Karpas-422 (cell line): ENCODE measurements at regions not wholly inside any gene's neighbourhood (a gene's known extent, or its start where the extent isn't known, plus 50 kb on each side); places are given as distances from the start of the nearest gene placed in this dataset.

Experiments used
- DNase-seq: peaks from one replicate; pipeline ENCODE4 v3.0.0-alpha.2; 2015
- H2AFZ ChIP-seq: fragments of 200-600 bp; sonication (generic); 2 replicates; pipeline ENCODE4 v1.6.1; 2014; ENCODE audit warnings: antibody characterized with exemption, low read length, mixed read lengths
- H3K27ac ChIP-seq: fragments of 200-600 bp; sonication (generic); 2 replicates; pipeline ENCODE4 v1.5.1; 2014; ENCODE audit warnings: mild to moderate bottlenecking, low read length, moderate library complexity
- H3K27me3 ChIP-seq: fragments of 200-600 bp; sonication (generic); 2 replicates; pipeline ENCODE4 v1.6.1; 2014; ENCODE audit warnings: low read length, mixed read lengths
- H3K36me3 ChIP-seq: fragments of 200-600 bp; sonication (generic); 2 replicates; pipeline ENCODE4 v1.6.1; 2014; ENCODE audit warnings: low read length, mixed read lengths; ENCODE audit not compliant: insufficient read depth
- H3K4me1 ChIP-seq: fragments of 200-600 bp; sonication (generic); 2 replicates; pipeline ENCODE4 v1.6.1; 2014; ENCODE audit warnings: mild to moderate bottlenecking, low read length, mixed read lengths
- H3K4me2 ChIP-seq: fragments of 200-600 bp; sonication (generic); 2 replicates; pipeline ENCODE4 v1.6.1; 2014; ENCODE audit warnings: low read length, low read depth, mild to moderate bottlenecking; ENCODE audit not compliant: poor library complexity, severe bottlenecking
- H3K4me3 ChIP-seq: fragments of 200-600 bp; sonication (generic); 2 replicates; pipeline ENCODE4 v1.5.1; 2014; ENCODE audit warnings: mild to moderate bottlenecking, antibody characterized with exemption, low read length, mixed read lengths
- H3K79me2 ChIP-seq: fragments of 200-600 bp; sonication (generic); 2 replicates; pipeline ENCODE4 v1.6.1; 2014; ENCODE audit warnings: mild to moderate bottlenecking, low read length, mixed read lengths
- H3K9ac ChIP-seq: fragments of 200-600 bp; sonication (generic); 2 replicates; pipeline ENCODE4 v1.6.0; 2014; ENCODE audit warnings: low read length
- H3K9me2 ChIP-seq: fragments of 200-600 bp; sonication (generic), shearing (Covaris generic); replicated peaks from 2 replicates; pipeline ENCODE4 v1.6.0; 2014; ENCODE audit warnings: mild to moderate bottlenecking, low read length, moderate library complexity; ENCODE audit not compliant: insufficient read depth
- H3K9me3 ChIP-seq: fragments of 300-700, 200-600 bp; sonication (generic); 2 replicates; pipeline ENCODE4 v1.6.1; 2014; ENCODE audit warnings: low read length, mixed read lengths
- H4K20me1 ChIP-seq: fragments of 200-600 bp; sonication (generic); 2 replicates; pipeline ENCODE4 v1.6.1; 2014; ENCODE audit warnings: mild to moderate bottlenecking, antibody characterized with exemption, low read length, low read depth; ENCODE audit not compliant: insufficient read depth

- no peaks in the 10 kb centered on the region for H3K9me2 ChIP-seq
- no peaks in the 10 kb centered on the region for H3K27me3 ChIP-seq
- no peaks in the 10 kb centered on the region for H3K4me1 ChIP-seq
- H2AFZ ChIP-seq = no peak overlapping the region
- no peaks in the 10 kb centered on the region for H3K79me2 ChIP-seq
- H3K36me3 ChIP-seq = no peaks in the 10 kb centered on the region
- no peak overlapping the region for H3K27ac ChIP-seq
- H3K4me2 ChIP-seq = no peak overlapping the region
- no peak overlapping the region for H3K4me3 ChIP-seq
- no peaks in the 10 kb centered on the region for H3K9me3 ChIP-seq
- H4K20me1 ChIP-seq = no peaks in the 10 kb centered on the region
- DNase-seq = no peak
- H3K9ac ChIP-seq = no peak overlapping the region
Measured at GRCh38 chr11:45471266-45471665, 185.1 kb upstream of the SYT13 start.

- DNase-seq = no peak
- H3K36me3 ChIP-seq = no peaks in the 10 kb centered on the region
- no peaks in the 10 kb centered on the region for H3K79me2 ChIP-seq
- no peak overlapping the region for H2AFZ ChIP-seq
- no peak overlapping the region for H3K4me2 ChIP-seq
- H3K9me3 ChIP-seq = no peaks in the 10 kb centered on the region
- H3K27ac ChIP-seq = no peak overlapping the region
- H3K27me3 ChIP-seq = no peaks in the 10 kb centered on the region
- H4K20me1 ChIP-seq = no peaks in the 10 kb centered on the region
- H3K4me3 ChIP-seq = no peak overlapping the region
- no peak overlapping the region for H3K9ac ChIP-seq
- H3K4me1 ChIP-seq = no peaks in the 10 kb centered on the region
- no peaks in the 10 kb centered on the region for H3K9me2 ChIP-seq
Measured at GRCh38 chr11:45470794-45471167, 184.6 kb upstream of the SYT13 start.

- H3K27me3 ChIP-seq = no peaks in the 10 kb centered on the region
- H3K27ac ChIP-seq = no peak overlapping the region
- no peak for DNase-seq
- no peaks in the 10 kb centered on the region for H3K79me2 ChIP-seq
- no peaks in the 10 kb centered on the region for H3K36me3 ChIP-seq
- no peaks in the 10 kb centered on the region for H4K20me1 ChIP-seq
- H2AFZ ChIP-seq = no peak overlapping the region
- no peaks in the 10 kb centered on the region for H3K9me2 ChIP-seq
- H3K9ac ChIP-seq = no peak overlapping the region
- no peak overlapping the region for H3K4me3 ChIP-seq
- H3K4me1 ChIP-seq = no peaks in the 10 kb centered on the region
- H3K9me3 ChIP-seq = no peaks in the 10 kb centered on the region
- H3K4me2 ChIP-seq = no peak overlapping the region
Measured at GRCh38 chr11:45470151-45470793, 184.1 kb upstream of the SYT13 start.

- Histone ChIP-seq H3K27ac (no peak overlapping the region), H3K4me1 (no peaks in the 10 kb centered on the region), H3K79me2 (no peaks in the 10 kb centered on the region), H3K9me2 (no peaks in the 10 kb centered on the region), H3K27me3 (no peaks in the 10 kb centered on the region), H3K4me3 (no peak overlapping the region), H2AFZ (no peak overlapping the region), H3K4me2 (no peak overlapping the region), H3K36me3 (no peaks in the 10 kb centered on the region), H4K20me1 (no peaks in the 10 kb centered on the region), H3K9ac (no peak overlapping the region), H3K9me3 (no peaks in the 10 kb centered on the region)
- DNase-seq = no peak
Measured at GRCh38 chr11:45468267-45468856, 182.2 kb upstream of the SYT13 start.

- no peak overlapping the region for H3K4me3 ChIP-seq
- no peak for DNase-seq
- H3K79me2 ChIP-seq = no peaks in the 10 kb centered on the region
Measured at GRCh38 chr11:45463541-45463940, 177.4 kb upstream of the SYT13 start.

GRCh38 chr11:45461514-45461913 lies 175.4 kb upstream of the SYT13 start:
- H3K4me3 ChIP-seq = no peak overlapping the region
- H3K79me2 ChIP-seq = no peaks in the 10 kb centered on the region
- no peaks in the 10 kb centered on the region for H3K27me3 ChIP-seq
- no peak overlapping the region for H2AFZ ChIP-seq
- H3K9ac ChIP-seq = no peak overlapping the region
- no peaks in the 10 kb centered on the region for H3K4me1 ChIP-seq
- no peak for DNase-seq
- H4K20me1 ChIP-seq = no peaks in the 10 kb centered on the region
- H3K4me2 ChIP-seq = no peak overlapping the region
- no peaks in the 10 kb centered on the region for H3K36me3 ChIP-seq
- no peak overlapping the region for H3K27ac ChIP-seq
- no peaks in the 10 kb centered on the region for H3K9me3 ChIP-seq
- no peaks in the 10 kb centered on the region for H3K9me2 ChIP-seq

More at GRCh38 chr11:45463541-45463940, 177.4 kb upstream of the SYT13 start:
- Histone ChIP-seq H3K36me3 (no peaks in the 10 kb centered on the region), H3K27me3 (no peaks in the 10 kb centered on the region), H3K4me2 (no peak overlapping the region), H4K20me1 (no peaks in the 10 kb centered on the region), H3K4me1 (no peaks in the 10 kb centered on the region), H3K9ac (no peak overlapping the region), H2AFZ (no peak overlapping the region), H3K9me2 (no peaks in the 10 kb centered on the region), H3K9me3 (no peaks in the 10 kb centered on the region), H3K27ac (no peak overlapping the region)

GRCh38 chr11:45459491-45459890 lies 173.3 kb upstream of the SYT13 start:
- Histone ChIP-seq H3K9me2 (no peaks in the 10 kb centered on the region), H2AFZ (no peak overlapping the region), H3K4me1 (no peaks in the 10 kb centered on the region), H3K4me2 (no peak overlapping the region), H3K27me3 (no peaks in the 10 kb centered on the region), H3K9me3 (no peaks in the 10 kb centered on the region), H3K4me3 (no peak overlapping the region), H3K9ac (no peak overlapping the region), H4K20me1 (no peaks in the 10 kb centered on the region), H3K36me3 (no peaks in the 10 kb centered on the region), H3K27ac (no peak overlapping the region), H3K79me2 (no peaks in the 10 kb centered on the region)
- no peak for DNase-seq

- Histone ChIP-seq H3K36me3 (no peaks in the 10 kb centered on the region), H3K4me1 (no peaks in the 10 kb centered on the region), H3K4me3 (no peak overlapping the region), H4K20me1 (no peaks in the 10 kb centered on the region), H3K27ac (no peak overlapping the region), H3K9me3 (no peaks in the 10 kb centered on the region), H2AFZ (no peak overlapping the region), H3K9ac (no peak overlapping the region), H3K27me3 (no peaks in the 10 kb centered on the region), H3K79me2 (no peaks in the 10 kb centered on the region), H3K9me2 (no peaks in the 10 kb centered on the region), H3K4me2 (no peak overlapping the region)
- DNase-seq = no peak
Measured at GRCh38 chr11:45458269-45458668, 172.1 kb upstream of the SYT13 start.
